ENCODE measurements at regions not wholly inside any gene's neighbourhood (a gene's known extent, or its start where the extent isn't known, plus 50 kb on each side); places are given as distances from the start of the nearest gene placed in this dataset.

DNA sequence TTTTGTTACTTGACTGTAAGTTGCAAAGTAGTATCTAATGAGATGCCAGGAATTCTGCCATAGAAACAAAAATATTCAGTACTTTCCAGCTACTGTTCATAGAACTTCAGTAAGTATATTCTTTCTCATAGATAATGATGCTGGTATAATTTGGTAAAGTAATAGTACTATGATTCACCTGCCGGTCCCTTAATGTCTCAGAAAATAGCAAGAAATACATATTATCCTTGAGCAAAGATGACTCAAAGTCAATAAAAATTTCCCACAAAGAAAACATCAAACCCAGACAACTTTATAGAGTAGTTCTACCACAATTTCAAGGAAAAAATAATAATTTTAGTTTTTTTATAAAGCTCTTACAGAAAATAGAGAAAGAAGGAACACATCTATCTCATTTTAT is 105.4 kb downstream of the EPDR1 start:
- TF ChIP-seq EZH2 (IDR thresholded peaks at IDR 0.05) (no peak), POLR2AphosphoS5 (IDR thresholded peaks at IDR 0.05; ENCODE audit: borderline replicate concordance, low read depth, low read length) (no peak)
